Keratinocyte (primary cell): ENCODE measurements at regions not wholly inside any gene's neighbourhood (a gene's known extent, or its start where the extent isn't known, plus 50 kb on each side); places are given as distances from the start of the nearest gene placed in this dataset.

Experiments used
- DNase-seq: peaks from one replicate; pipeline ENCODE4 v3.0.0-alpha.2; 2011; ENCODE audit warnings: low read depth, missing footprints, low spot score
- FAIRE-seq: peaks from 2 replicates; lab custom pipeline; 2011; peaks lifted over from hg19 to GRCh38; lab: Jason Lieb, UNC
- H2AFZ ChIP-seq: 2 replicates; pipeline ENCODE4 v1.6.0; 2012; ENCODE audit warnings: low read length, control low read depth, inconsistent platforms; ENCODE audit not compliant: control insufficient read depth
- H3K27ac ChIP-seq: 2 replicates; pipeline ENCODE4 v1.5.1; 2011; ENCODE audit warnings: low read length; ENCODE audit not compliant: control insufficient read depth, insufficient read depth
- H3K27me3 ChIP-seq: 3 replicates; pipeline ENCODE4 v1.6.0; 2011; ENCODE audit warnings: low read length; ENCODE audit not compliant: control insufficient read depth, insufficient read depth; ENCODE audit errors: extremely low read depth
- H3K36me3 ChIP-seq, 2 experiments: 2 replicates in 1 of 2; 3 replicates in 1 of 2; pipeline ENCODE4 v1.5.1; 2011; ENCODE audit warnings: low read length in 2 of 2, mild to moderate bottlenecking in 1 of 2; ENCODE audit not compliant: control insufficient read depth in 2 of 2, insufficient read depth in 2 of 2; ENCODE audit errors: extremely low read depth in 1 of 2
- H3K4me1 ChIP-seq: 3 replicates; pipeline ENCODE4 v1.5.1; 2011; ENCODE audit warnings: low read length; ENCODE audit not compliant: control insufficient read depth, insufficient read depth; ENCODE audit errors: extremely low read depth
- H3K4me2 ChIP-seq: 3 replicates; pipeline ENCODE4 v1.6.0; 2011; ENCODE audit warnings: low read depth, low read length; ENCODE audit not compliant: control insufficient read depth, insufficient read depth; ENCODE audit errors: extremely low read depth
- H3K4me3 ChIP-seq, 3 experiments: fragments of 200-600 bp in 1 of 3; sonication (generic) in 1 of 3; 2 replicates in 2 of 3; 3 replicates in 1 of 3; pipeline ENCODE4 v1.5.1; 2011 to 2016; ENCODE audit warnings: low read length in 3 of 3, mild to moderate bottlenecking in 3 of 3, control low read depth in 2 of 3, inconsistent platforms in 1 of 3, low read depth in 1 of 3, mixed read lengths in 1 of 3, mixed run types in 1 of 3, moderate library complexity in 1 of 3; ENCODE audit not compliant: control insufficient read depth in 2 of 3, insufficient read depth in 2 of 3; ENCODE audit errors: extremely low read depth in 1 of 3
- H3K79me2 ChIP-seq: 2 replicates; pipeline ENCODE4 v1.6.0; 2012; ENCODE audit warnings: low read length; ENCODE audit not compliant: control insufficient read depth, insufficient read depth
- H3K9ac ChIP-seq: 3 replicates; pipeline ENCODE4 v1.6.0; 2011; ENCODE audit warnings: low read length; ENCODE audit not compliant: control insufficient read depth, insufficient read depth; ENCODE audit errors: extremely low read depth
- H3K9me1 ChIP-seq: 3 replicates; pipeline ENCODE4 v1.6.0; 2011; ENCODE audit warnings: low read length; ENCODE audit not compliant: control insufficient read depth, insufficient read depth; ENCODE audit errors: extremely low read depth
- H3K9me3 ChIP-seq: 2 replicates; pipeline ENCODE4 v1.5.1; 2012; ENCODE audit warnings: low read depth, low read length; ENCODE audit not compliant: control insufficient read depth
- H4K20me1 ChIP-seq: 3 replicates; pipeline ENCODE4 v1.6.0; 2011; ENCODE audit warnings: low read length; ENCODE audit not compliant: control insufficient read depth, insufficient read depth; ENCODE audit errors: extremely low read depth
- EZH2 ChIP-seq: IDR thresholded peaks from one replicate; pipeline ENCODE4 v1.6.1; 2012; ENCODE audit warnings: inconsistent platforms, mild to moderate bottlenecking, low read length, moderate library complexity
- dilution Hi-C: fragments of 300-500 bp; cut with MboI; formaldehyde crosslinking; loops from one replicate; pipeline ENCODE4 v1.7.0; 2020; ENCODE audit warnings: low sequenced_read_pairs; ENCODE audit not compliant: extremely low pct_ligation_motif_present
- TF ChIP-seq, protein P1 (sequence below), 3 experiments: IDR thresholded peaks in 1 of 3; conservative IDR thresholded peaks in 1 of 3; optimal IDR thresholded peaks in 1 of 3; 2 replicates in 2 of 3; 3 replicates in 1 of 3; pipeline versions ENCODE3 to v1.5.1; 2011; ENCODE audit warnings: low read length in 3 of 3, mild to moderate bottlenecking in 3 of 3, moderate library complexity in 2 of 3, control low read depth in 1 of 3, inconsistent platforms in 1 of 3; ENCODE audit not compliant: insufficient read depth in 2 of 3; ENCODE audit errors: extremely low read depth in 1 of 3

GRCh38 chr3:66574091-66574490 lies 73.3 kb upstream of the LRIG1 start:
- Histone ChIP-seq H4K20me1 (no peaks in the 10 kb centered on the region), H3K4me3 (no peak overlapping the region), H3K36me3 (no peaks in the 10 kb centered on the region), H3K79me2 (no peaks in the 10 kb centered on the region), H3K4me2 (no peak overlapping the region), H3K9me1 (no peaks in the 10 kb centered on the region), H3K9me3 (no peaks in the 10 kb centered on the region), H2AFZ (no peak overlapping the region), H3K9ac (no peak overlapping the region), H3K27me3 (no peaks in the 10 kb centered on the region), H3K27ac (no peak overlapping the region), H3K4me1 (no peaks in the 10 kb centered on the region)
- FAIRE-seq (no peak), DNase-seq (no peak)
- dilution Hi-C loops: no loop called here
- TF ChIP-seq, protein P1, sequence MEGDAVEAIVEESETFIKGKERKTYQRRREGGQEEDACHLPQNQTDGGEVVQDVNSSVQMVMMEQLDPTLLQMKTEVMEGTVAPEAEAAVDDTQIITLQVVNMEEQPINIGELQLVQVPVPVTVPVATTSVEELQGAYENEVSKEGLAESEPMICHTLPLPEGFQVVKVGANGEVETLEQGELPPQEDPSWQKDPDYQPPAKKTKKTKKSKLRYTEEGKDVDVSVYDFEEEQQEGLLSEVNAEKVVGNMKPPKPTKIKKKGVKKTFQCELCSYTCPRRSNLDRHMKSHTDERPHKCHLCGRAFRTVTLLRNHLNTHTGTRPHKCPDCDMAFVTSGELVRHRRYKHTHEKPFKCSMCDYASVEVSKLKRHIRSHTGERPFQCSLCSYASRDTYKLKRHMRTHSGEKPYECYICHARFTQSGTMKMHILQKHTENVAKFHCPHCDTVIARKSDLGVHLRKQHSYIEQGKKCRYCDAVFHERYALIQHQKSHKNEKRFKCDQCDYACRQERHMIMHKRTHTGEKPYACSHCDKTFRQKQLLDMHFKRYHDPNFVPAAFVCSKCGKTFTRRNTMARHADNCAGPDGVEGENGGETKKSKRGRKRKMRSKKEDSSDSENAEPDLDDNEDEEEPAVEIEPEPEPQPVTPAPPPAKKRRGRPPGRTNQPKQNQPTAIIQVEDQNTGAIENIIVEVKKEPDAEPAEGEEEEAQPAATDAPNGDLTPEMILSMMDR (optimal IDR thresholded peaks at IDR 0.05 in 1 of 3, IDR thresholded peaks at IDR 0.05 in 1 of 3, conservative IDR thresholded peaks at IDR 0.05 in 1 of 3; ENCODE audit: extremely low read depth in 1 of 3, insufficient read depth in 2 of 3, low read length in 3 of 3): no peak
- TF ChIP-seq EZH2: no peak

- Histone ChIP-seq H3K4me1 (no peaks in the 10 kb centered on the region), H3K9ac (no peak overlapping the region), H3K27me3 (no peaks in the 10 kb centered on the region), H3K36me3 (no peaks in the 10 kb centered on the region), H3K4me3 (no peak overlapping the region), H3K79me2 (no peaks in the 10 kb centered on the region), H3K9me1 (no peaks in the 10 kb centered on the region), H3K4me2 (no peak overlapping the region), H2AFZ (no peak overlapping the region), H3K9me3 (no peaks in the 10 kb centered on the region), H3K27ac (no peak overlapping the region), H4K20me1 (no peaks in the 10 kb centered on the region)
- TF ChIP-seq EZH2: no peak
- TF ChIP-seq, protein P1 (optimal IDR thresholded peaks at IDR 0.05 in 1 of 3, IDR thresholded peaks at IDR 0.05 in 1 of 3, conservative IDR thresholded peaks at IDR 0.05 in 1 of 3; ENCODE audit: extremely low read depth in 1 of 3, insufficient read depth in 2 of 3, low read length in 3 of 3): no peak
- no peak for FAIRE-seq
- dilution Hi-C loops: no loop called here
- DNase-seq: no peak
Measured at GRCh38 chr3:66577426-66578203, 76.8 kb upstream of the LRIG1 start.
